ENCODE measurements at regions not wholly inside any gene's neighbourhood (a gene's known extent, or its start where the extent isn't known, plus 50 kb on each side); places are given as distances from the start of the nearest gene placed in this dataset.

DNA sequence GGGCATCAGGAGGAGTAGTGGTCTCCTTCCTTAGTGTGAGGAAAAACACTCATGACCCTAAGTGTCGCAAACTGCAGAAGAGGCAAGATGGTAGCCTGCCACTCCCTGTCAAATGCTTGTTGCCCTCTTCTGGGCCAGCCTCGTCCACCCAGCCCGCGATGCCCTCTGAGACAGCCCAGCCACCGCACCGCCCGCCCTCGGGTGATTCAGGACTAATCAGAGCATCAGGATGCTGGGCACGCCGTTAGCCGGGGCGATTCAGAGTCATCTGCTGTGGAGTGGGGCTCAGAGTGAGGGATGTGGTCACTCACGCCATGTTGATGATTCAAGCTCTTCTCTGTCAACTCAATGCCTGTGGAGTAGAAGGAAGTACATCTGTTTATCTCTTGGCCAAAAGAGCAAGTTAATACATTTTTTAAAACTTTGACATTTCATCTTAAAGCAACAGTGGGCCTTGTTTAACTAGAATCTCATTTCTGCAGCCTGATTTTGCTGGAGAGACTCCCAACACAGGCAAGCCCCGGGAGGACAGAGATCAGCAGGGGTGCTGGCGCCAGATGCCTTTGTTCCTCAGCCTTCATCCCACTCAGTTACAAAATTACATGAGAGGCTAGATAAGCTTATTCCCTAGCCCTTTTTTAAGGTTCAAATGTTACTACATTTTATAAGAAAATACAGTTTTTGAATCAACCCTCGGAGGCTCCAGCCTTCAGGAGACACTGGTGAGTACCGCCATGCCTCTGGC is 79.0 kb downstream of the TMEM18 start:
- DNase-seq (ENCODE audit: low read depth, low spot score) = no peak
- no peak overlapping the region for H3K4me3 ChIP-seq (ENCODE audit: low read length)

DNA sequence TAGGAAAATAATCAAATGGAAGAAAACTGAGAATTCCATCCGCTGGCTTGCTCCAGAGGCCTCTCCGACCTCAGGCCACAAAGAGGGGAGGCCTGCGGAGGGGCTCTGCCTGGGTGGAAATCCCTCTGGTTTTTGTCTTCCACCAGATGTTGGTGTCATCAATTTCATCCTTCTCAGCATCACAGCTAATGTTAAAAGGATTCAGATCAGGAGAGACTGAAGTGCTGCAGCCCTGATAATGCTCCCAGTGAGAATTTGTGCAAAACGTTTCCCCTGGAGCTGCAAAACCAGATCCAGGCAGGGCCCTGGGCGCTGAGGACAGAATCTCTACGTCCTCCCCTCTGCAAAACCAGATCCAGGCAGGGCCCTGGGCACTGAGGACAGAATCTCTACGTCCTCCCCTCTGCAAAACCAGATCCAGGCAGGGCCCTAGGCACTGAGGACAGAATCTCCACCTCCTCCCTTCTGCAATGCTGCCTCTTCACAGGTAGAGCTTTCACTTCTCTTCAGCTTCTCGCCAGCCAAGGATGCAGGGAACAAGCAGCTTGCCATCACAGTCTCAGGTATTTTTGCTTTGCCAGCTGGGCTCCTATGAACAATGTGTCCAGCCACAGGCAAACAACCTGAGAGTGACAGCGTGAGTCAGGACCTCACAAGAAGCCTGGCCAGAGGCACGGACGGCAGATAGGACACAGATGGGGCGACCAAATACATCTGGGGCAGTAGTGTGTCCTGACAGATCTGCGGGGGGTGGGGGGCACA is 81.2 kb downstream of the TMEM18 start:
- no peak overlapping the region for H3K4me3 ChIP-seq (ENCODE audit: low read length)
- no peak for DNase-seq (ENCODE audit: low read depth, low spot score)

DNA sequence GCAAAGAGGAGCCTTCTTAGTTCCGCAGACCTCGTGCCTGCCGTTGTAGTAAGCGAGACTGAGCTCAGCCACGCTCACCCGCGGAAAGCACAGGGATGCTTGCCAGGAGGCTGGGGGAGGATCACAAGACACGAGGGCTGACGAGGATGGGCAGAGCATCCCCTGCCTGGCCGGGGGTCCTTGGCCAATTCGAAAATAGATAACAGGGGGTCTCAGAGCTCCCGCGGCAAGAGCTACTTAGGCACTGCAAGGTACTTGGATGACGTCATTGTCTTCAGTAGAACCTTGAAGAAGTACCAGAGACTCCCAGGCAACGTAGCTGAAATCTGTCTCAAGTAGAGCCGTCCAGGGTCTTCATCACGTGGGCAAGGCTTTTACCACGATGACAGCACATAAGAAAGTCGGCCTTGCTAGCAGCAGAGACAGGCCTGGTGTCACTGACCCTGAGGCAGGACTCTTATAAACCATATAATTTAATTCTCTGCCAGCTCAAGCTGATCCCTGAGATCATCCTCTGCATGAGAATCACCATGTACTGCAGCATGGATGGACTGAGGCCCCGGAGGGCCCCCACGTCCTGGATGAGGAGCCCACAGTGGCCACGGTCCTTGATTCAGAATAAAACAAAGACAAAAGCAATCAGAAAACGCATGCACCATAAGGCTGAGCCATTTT is 81.9 kb downstream of the TMEM18 start:
- DNase-seq (ENCODE audit: low read depth, low spot score) = no peak
- H3K4me3 ChIP-seq (ENCODE audit: low read length) = no peak overlapping the region

DNA sequence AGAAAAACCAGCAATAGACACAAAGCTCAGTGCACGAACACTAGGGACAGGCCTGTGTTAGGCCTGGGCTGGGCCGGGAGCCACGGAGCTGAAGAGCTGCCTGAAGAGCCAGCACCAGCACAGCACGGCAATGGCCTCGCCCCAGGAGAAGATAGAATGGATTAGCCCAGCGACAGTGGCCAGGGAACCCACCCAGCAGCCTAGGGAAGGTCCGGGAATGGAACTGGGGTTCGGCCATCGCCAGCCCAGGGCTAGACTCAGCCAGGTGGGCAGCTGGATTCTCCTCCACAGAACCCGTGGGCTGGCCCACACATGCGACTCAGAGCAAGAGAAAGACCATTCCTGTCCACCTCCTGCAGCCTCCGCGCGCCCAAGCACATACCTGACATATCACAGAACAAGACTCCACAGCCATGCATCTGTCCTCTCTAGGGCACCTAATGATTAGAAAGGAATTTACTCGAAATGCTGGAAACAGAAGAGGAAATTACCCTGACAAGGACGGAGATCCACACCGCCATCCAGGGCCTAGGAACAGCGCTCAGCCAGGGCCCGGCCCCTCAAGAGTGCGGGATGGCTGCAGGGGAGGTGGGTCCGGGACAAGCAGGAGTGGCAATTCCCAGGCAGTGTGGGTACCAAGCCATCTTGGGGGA is 82.8 kb downstream of the TMEM18 start:
- H3K4me3 ChIP-seq (ENCODE audit: low read length) = no peak overlapping the region
- DNase-seq (ENCODE audit: low read depth, low spot score) = no peak

DNA sequence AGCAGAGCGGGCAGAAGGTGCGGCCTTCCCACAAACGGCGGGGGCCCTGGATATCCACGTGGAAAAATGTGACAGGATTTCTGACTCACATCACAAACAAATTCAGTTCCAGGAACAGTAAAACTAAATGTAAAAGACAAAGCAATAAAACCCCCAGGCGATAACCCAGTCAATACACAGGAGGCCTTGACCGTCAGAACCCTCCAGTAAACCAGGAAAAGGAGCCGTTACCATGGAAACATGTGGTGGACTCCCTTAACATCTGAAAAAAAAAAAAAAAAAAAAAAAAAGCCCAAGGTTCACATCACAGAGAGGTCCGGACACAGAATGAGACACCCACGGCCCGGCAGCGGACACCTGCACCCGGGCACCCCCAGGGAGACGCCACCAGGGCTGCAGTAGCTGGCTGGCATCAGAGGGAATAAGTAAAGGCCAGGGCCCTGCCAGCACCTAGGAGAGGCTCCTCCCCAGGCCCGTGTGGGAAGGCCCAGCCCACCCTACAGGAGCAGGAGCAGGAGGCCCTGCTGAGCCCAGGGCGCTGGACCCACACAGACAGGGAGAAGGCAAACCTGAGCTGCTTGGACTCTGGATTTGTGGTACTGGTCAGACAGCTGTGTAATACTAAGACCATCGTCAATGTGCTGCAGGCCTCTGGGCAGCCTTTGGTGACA is 83.7 kb downstream of the TMEM18 start:
- H3K4me3 ChIP-seq (ENCODE audit: low read length) = no peak overlapping the region
- no peak for DNase-seq (ENCODE audit: low read depth, low spot score)

DNA sequence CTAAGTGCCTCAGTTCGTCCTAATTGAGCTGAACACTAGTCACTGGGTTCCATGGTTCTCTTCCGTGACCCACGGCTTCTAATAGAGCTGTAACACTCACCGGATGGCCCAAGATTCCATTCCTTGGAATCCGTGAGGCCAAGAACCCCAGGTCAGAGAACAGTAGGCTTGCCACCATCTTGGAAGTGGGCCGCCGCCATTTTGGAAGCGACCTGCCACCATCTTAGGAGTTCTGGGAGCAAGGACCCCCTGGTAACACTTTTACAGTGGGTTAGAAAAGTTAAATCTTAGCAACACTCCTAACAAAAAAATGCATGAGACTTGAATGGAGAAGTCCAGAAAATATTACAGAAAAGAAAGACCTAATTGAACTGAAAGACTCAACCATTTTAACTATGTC is 84.5 kb downstream of the TMEM18 start:
- H3K4me3 ChIP-seq (ENCODE audit: low read length) = no peak overlapping the region
- no peak for DNase-seq (ENCODE audit: low read depth, low spot score)

DNA sequence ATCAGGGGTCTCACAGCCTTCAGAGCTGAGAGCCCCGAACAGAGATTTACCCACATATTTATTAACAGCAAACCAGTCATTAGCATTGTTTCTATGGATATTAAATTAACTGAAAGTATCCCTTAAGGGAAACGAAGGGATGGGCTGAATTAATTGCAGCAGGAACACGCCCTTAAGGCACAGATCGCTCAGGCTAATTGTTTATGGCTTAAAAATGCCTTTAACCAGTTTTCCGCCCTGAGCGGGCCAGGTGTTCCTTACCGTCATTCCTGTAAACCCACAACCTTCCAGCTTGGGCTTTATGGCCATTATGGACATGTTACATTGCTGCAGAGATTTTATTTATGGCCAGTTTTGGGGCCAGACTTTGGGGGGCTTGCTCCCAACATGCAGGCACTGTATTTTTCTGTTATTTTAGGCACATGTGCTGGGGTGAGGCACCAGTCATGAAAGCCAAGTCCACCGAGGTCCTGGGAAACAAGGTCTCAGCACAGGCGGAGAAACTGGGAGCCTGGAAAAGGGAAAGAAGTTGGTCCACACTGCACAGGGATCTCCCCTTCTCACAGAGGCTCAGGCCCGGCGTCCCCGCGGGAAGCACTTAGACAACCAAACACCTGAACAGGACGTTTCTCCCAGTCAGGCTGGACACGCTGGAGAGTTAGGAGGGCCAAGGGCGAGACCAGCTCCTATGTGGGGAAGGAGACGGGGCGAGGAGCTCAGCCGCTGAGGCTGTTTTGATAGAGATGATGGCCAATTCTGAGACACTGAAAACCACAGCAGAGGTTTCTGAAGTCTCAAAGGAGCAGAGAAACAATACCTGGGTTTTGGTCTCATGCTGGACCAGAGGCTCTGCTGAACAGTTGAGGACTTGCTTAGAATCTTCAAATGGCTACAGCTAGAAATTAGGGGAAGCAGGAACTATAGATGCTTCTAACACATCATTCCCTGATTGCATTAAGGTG is 86.7 kb downstream of the TMEM18 start:
- no peak for DNase-seq (ENCODE audit: low read depth, low spot score)
- no peak overlapping the region for H3K4me3 ChIP-seq (ENCODE audit: low read length)

DNA sequence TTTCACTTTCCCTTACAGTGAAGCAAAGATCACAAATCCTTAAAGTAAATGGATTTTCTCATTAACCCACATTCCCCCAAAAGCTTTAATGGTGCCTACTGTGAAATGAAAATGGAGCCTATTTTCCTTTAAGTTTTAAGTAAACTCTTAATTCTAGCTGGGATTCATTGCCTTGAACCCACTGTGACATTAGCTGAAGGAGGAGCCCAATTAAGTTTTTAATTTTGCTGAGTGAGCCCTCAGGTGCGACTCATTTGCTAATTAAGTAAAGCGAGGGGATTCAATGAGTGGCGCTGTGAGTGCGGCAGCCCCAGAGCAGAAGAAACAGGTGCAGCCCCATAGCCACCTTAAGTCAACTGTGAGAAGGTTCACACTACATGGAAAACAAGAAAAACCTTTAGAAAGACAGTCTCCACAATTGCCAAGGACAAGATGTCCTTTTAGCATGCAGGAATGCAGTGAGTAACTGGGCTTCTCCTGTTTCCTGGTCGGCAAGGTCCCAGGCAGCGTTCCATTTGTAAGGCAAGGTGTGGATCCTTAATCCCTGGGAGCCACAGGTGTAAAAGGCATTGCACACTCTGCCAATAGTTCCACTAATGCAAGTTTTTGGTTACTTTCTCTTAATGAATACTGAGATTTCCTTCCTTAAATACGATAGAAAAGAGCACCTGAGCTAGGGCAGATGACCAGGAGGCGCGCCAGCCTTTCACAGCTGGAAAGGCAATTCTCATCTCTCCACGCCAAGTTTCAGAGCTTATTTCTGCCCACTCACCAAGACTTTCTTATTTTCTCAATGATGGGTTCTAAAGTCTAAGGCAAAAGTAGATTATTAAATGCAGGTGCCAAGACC is 87.7 kb downstream of the TMEM18 start:
- H3K4me3 ChIP-seq (ENCODE audit: low read length) = no peak overlapping the region
- DNase-seq (ENCODE audit: low read depth, low spot score) = no peak

DNA sequence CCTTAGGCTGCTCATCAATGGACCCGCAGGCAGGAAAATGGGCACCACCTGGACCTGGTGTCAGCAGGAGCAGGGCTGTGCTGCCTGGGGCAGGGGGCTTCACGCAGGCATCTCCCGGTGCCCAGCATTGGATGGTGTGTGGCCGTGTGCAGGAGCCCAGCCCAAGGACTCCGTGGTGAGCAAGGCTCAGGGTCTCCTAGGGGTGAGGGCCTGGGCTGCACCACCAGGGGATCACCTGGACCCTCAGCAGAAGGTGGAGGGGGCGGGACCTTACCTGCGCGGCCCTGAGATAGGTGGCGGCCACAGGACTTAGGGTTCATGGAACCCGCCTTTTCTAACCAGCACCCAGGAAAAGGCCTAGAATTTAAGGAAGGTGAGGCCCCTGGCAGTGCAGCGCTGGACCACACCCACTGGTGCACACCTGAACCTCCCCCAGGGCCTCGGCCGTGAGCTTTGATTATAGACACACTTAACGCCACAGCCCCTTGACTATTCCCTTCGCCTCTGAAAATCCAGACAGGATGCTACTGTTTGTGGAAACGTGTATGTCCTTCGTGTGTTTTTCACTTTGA is 89.0 kb downstream of the TMEM18 start:
- DNase-seq (ENCODE audit: low read depth, low spot score) = no peak
- H3K4me3 ChIP-seq (ENCODE audit: low read length) = no peak overlapping the region

DNA sequence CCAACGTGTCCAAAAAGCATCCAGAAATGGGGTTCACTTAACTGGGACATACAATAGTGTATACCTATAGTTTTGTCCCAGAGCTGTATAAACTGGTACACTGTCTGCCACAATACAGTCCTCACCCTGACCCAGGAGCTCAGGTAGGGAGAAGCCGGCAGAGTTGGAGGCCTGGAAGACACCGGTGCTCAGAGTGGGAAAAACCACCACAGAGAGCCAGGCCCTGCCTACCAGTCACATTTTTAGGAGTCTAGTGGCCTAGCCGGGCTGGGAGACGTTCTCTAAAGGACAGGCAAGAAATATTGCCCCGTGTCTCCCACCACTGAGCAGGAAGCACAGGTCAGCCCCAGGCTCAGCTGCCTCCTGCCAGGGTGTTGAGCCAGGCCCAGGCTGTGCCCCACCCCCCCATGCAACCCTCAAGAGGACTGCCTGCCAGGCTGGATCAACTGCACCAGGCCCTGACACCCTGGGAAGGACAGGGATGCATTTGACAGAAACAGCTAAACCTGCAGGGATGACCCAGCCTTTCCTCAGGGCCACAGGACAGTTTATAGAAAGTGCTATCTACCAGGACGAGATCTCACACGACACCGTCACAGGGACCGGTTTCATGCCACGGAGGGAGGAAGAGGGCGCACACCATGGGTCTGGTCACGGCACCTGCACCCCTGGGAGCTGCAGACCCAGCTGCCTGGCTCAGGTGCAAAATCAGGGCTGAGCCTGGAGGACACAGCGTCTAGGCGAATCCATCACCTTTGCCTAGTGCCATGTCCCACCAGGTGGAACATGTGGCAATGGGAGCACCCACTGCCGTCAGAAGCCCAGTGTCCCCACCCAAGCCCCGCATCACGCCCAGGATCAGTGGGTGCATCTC is 89.9 kb downstream of the TMEM18 start:
- DNase-seq (ENCODE audit: low read depth, low spot score) = no peak
- H3K4me3 ChIP-seq (ENCODE audit: low read length) = no peak overlapping the region

DNA sequence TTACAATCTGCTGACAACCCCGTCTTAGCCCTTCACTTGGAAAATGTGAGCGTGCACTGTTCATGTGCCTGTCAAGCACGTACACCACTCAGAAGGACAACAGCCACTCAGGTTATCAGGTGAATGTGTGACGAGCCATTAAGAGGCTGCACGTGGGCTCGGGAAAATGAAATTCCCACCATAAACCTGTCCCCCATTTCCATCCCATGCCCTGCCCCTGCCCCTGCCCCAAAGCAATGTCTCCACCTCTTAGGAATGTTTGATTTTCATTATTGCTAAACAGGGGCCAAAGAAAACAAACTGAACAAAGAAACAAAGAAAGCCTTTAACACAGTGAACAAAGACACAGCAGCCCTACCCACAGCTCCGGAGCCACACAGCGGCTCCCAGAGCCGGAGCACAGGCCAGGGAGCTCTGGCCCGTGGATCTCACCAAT is 90.5 kb downstream of the TMEM18 start:
- no peak overlapping the region for H3K4me3 ChIP-seq (ENCODE audit: low read length)
- no peak for DNase-seq (ENCODE audit: low read depth, low spot score)

DNA sequence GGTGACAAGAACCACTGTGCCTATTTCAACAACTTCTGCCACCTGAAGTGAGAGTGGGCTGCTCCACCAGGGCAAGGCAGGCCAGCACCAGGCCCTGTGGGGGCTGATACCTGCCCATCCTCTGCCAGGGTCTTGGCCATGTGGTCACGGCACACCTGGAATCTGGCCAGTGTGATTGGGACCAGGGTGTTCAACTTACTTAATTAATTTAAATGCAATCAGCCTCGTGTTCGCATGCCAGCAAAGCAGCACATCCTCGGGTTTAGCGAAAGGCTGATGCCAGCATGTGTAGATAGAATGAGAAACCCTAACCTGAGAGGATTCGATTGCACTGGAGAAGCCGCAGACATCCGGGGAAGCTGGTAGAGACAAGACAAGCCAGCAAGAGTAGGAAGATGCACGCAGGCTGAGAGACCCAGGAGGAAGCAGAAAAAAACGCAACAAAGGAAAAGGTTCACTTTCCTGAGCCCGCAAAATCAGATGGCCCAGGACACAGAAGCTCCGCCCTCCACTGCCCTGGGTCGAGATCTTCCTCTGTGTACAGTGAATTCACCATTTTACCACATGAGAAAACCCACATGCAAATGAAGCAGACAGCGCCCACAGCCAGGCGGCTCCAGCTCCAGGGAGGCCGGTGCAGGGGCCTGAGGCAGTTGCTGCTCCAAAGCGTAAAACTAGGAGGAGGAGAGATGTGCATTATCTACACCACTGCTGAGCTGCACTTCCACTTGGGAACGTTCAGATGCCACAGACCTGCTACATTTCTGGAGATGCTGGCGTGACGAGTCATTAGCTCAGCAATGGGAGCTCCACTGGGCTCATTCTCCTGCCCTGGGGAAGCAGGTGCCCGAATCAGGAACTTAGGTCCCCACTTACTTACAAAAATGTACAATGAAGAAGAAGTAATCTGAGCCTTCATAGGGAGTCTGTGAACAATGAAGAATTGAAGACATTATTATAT is 92.1 kb downstream of the TMEM18 start:
- no peak overlapping the region for H3K4me3 ChIP-seq (ENCODE audit: low read length)
- peak; percentile 98 for DNase-seq (ENCODE audit: low read depth, low spot score)

DNA sequence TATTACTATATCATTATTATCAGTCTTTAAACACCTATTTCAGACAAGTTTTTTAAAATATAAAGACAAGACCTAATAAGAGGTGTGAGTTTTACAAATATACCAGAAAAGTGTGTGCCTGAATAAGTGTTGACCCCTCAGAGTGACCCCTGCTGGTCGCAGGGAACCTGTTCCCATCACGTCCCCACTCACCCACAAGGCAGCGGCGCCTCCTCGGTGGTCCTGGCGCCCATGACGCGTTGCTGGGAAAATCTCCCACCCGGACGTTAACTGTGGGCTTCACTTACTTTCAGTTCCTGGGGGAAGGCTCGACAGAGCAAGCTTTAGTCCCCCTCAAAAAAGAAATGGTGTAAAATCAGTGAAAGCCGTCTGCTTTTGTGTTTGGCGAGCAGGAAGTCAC is 93.5 kb downstream of the TMEM18 start:
- H3K4me3 ChIP-seq (ENCODE audit: low read length) = no peak overlapping the region
- no peak for DNase-seq (ENCODE audit: low read depth, low spot score)

DNA sequence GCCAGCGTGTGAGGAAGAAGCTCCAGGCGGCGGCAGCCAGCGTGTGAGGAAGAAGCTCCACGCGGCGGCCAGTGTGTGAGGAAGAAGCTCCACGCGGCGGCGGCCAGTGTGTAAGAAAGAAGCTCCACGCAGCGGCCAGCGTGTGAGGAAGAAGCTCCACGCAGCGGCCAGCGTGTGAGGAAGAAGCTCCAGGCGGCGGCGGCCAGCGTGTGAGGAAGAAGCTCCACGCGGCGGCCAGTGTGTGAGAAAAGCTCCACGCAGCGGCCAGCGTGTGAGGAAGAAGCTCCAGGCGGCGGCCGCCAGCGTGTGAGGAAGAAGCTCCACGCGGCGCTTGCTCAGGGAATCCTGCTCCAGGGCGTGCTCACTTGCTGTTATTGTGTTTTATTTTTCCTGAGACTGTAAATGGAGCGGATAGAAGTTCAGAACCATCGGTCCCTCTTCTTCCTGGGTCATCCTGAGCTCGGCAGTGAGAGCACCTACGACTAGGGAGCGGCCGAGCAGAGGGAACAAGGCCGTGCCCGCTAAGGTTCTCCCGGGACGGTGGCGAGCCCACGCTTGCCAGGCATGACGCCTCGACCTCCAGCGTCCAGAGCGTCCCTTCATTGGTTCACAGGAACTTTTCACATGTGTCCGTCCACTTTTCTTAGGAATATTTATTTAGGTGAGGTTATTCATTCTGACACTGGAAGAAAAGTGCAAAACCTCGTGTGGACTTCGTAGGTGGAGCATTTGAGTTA is 94.2 kb downstream of the TMEM18 start:
- no peak overlapping the region for H3K4me3 ChIP-seq (ENCODE audit: low read length)
- no peak for DNase-seq (ENCODE audit: low read depth, low spot score)
